C4-2B (cell line): ENCODE measurements at regions not wholly inside any gene's neighbourhood (a gene's known extent, or its start where the extent isn't known, plus 50 kb on each side); places are given as distances from the start of the nearest gene placed in this dataset.

Experiments
- CTCF ChIP-seq: fragments of 450-650 bp; conservative IDR thresholded peaks from 2 replicates; pipeline ENCODE4 v1.5.1; 2017; ENCODE audit warnings: mild to moderate bottlenecking
- ZFX ChIP-seq: fragments of 450-650 bp; IDR thresholded peaks from 2 replicates; pipeline ENCODE4 v1.6.1; 2017

DNA sequence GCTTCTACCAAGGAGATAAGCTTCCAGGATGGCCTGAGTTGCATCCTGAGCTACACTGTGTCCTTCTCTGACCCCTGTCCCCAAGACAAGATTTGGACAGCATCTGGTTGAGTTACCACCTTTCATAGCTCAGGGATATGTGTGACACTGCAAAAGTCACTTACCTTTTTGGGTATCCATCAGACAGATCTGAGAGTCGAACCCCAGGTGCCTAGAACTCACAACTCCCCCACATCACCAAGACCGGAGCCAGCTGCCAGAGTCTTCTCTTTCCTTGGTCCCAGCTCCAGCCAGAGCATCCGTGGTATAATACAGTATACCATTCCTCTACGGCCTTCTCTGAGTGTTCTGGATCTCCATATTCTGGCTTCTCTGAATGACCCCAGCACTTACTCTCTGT lies 133.0 kb downstream of the CD83 start:
- TF ChIP-seq CTCF: no peak
- TF ChIP-seq ZFX: no peak
